ENCODE measurements at regions not wholly inside any gene's neighbourhood (a gene's known extent, or its start where the extent isn't known, plus 50 kb on each side); places are given as distances from the start of the nearest gene placed in this dataset.

DNA sequence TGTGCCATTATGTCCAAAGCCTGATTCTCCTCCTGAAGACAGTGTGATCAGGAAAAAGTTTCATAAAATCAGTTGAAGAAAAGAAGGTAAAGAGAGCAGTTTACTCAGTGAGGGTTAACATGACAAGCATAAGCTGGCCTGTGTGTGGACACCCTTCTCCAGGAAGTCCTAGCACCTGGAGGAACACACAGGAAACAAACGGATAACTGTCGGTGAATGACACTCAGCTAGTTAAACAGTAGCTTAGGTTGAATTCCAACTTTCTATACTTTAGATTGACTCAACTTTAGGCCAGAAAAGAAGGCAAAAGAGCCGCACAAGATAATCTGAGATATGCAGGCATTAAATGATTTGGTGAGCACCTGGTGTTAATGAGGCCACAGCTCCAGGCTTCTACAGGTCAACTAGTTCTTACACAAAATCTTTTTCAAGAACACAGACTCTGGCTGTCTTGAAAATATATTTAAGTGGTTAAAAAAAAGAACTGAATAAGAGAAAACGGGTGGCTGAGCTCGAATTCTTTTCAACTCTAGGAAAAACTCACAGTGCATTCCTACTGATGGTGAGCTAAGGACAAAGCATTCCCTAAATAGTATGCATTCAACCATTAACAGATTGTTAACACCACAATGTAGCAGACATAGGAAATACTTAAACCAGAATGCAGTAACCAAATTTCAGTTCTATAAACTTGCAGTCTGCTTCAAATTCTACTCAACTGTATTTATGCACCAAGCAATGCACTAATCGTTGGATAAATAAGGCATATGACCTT, 56.9 kb upstream of the TSPAN8 start:
- TF ChIP-seq, protein P1, sequence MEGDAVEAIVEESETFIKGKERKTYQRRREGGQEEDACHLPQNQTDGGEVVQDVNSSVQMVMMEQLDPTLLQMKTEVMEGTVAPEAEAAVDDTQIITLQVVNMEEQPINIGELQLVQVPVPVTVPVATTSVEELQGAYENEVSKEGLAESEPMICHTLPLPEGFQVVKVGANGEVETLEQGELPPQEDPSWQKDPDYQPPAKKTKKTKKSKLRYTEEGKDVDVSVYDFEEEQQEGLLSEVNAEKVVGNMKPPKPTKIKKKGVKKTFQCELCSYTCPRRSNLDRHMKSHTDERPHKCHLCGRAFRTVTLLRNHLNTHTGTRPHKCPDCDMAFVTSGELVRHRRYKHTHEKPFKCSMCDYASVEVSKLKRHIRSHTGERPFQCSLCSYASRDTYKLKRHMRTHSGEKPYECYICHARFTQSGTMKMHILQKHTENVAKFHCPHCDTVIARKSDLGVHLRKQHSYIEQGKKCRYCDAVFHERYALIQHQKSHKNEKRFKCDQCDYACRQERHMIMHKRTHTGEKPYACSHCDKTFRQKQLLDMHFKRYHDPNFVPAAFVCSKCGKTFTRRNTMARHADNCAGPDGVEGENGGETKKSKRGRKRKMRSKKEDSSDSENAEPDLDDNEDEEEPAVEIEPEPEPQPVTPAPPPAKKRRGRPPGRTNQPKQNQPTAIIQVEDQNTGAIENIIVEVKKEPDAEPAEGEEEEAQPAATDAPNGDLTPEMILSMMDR (IDR thresholded peaks at IDR 0.05; ENCODE audit: low read depth, low read length) = no peak
- Histone ChIP-seq H3K36me3 (no peaks in the 10 kb centered on the region; the same call in 1 of the 2 replicates), H3K4me3 (ENCODE audit: low read depth, low read length) (no peak overlapping the region), H3K9me3 (no peaks in the 10 kb centered on the region; the same call in 1 of the 2 replicates), H3K4me1 (peaks cover 9% of the 10 kb centered on the region), H3K27me3 (no peaks in the 10 kb centered on the region)
- no peak for DNase-seq

DNA sequence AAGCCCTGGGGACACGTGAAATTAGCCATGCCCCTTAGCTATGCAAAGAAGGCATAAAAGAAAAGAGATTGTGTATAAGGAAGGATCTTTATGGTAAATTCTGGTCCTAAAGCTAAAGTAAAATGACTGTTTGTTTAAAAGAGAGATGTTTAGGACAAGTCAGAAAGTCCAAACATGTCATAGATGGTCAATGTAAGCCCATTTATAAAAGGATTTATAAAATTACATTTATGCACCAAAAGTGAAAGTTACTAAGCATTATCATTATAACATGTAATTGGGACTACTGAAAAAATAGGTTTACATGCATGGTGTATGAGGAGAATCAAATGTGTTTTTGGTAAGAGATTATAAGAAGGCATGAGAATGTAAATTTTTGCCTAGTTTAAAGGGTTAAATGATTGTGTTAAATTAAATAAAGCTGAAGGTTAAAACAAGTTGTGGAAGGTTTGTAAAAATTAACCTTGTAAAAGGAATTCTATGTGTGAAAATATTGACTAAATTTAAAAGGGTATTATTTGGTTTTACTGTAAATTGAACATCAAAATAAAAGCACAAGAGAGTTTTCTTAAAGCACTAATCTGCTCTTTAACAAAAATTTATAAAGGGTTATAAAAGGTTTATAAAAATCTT, 50.4 kb upstream of the TSPAN8 start:
- no peak overlapping the region for H3K4me3 ChIP-seq (ENCODE audit: low read depth, low read length)
- H3K4me1 ChIP-seq = no peaks in the 10 kb centered on the region
- no peak for DNase-seq
- no peaks in the 10 kb centered on the region for H3K27me3 ChIP-seq
- TF ChIP-seq, protein P1 (IDR thresholded peaks at IDR 0.05; ENCODE audit: low read depth, low read length) = no peak
- H3K36me3 ChIP-seq = no peaks in the 10 kb centered on the region; the same call in 1 of the 2 replicates
- no peaks in the 10 kb centered on the region; the same call in 1 of the 2 replicates for H3K9me3 ChIP-seq

All from BE2C (cell line).